SH-SY5Y (cell line): ENCODE measurements at regions not wholly inside any gene's neighbourhood (a gene's known extent, or its start where the extent isn't known, plus 50 kb on each side); places are given as distances from the start of the nearest gene placed in this dataset.

Source experiments
- GATA2 ChIP-seq: IDR thresholded peaks from 2 replicates; pipeline ENCODE4 v1.6.1; 2011; ENCODE audit warnings: mild to moderate bottlenecking, low read depth, low read length
- GATA3 ChIP-seq: IDR thresholded peaks from 2 replicates; pipeline ENCODE4 v1.6.1; 2011; ENCODE audit warnings: low read depth, mild to moderate bottlenecking, low read length, moderate library complexity

DNA sequence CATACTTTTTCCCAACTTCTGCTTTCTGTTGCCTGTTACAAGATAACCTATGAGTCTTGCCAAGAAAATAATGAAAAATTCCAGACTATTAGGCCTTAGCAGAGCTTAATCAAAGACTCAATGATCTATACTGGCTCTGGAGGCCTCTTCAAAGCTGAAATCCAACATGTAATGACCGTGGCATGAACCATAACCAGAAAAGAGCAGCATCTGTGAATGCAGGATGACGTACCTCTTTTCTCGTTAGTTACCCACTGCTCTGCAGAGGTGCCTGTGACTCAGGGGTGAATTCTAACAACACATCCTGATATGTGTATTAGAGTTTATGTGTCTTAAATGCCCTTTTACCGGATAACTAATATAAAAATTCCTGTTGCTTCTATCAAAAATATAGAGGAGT, 645.4 kb downstream of the PRELID2 start:
- TF ChIP-seq GATA2 (no peak), GATA3 (no peak)
